Hepatocyte (in vitro differentiated cells): ENCODE measurements at regions not wholly inside any gene's neighbourhood (a gene's known extent, or its start where the extent isn't known, plus 50 kb on each side); places are given as distances from the start of the nearest gene placed in this dataset.
A peak's percentile ranks its signal among the peaks of the same experiment; 100 is the strongest.

Experiments
- DNase-seq: peaks from one replicate; pipeline ENCODE4 v3.0.0-alpha.2; 2016; ENCODE audit warnings: low spot score
- H2AFZ ChIP-seq: fragments of 200-600 bp; sonication (generic); 2 replicates; pipeline ENCODE4 v1.6.0; 2016; ENCODE audit warnings: antibody characterized with exemption, mild to moderate bottlenecking
- H3K27ac ChIP-seq: fragments of 200-600 bp; sonication (generic); 2 replicates; pipeline ENCODE4 v1.5.1; 2016; ENCODE audit warnings: mild to moderate bottlenecking
- H3K27me3 ChIP-seq: fragments of 200-600 bp; sonication (generic); 2 replicates; pipeline ENCODE4 v1.6.1; 2016
- H3K36me3 ChIP-seq: fragments of 200-600 bp; sonication (generic); replicated peaks from 2 replicates; pipeline ENCODE4 v1.5.1; 2016; ENCODE audit warnings: low read depth; ENCODE audit not compliant: insufficient read depth
- H3K4me1 ChIP-seq: fragments of 200-600 bp; sonication (generic); 2 replicates; pipeline ENCODE4 v1.5.1; 2016; ENCODE audit warnings: mild to moderate bottlenecking, moderate library complexity; ENCODE audit not compliant: insufficient read depth
- H3K4me2 ChIP-seq: fragments of 200-600 bp; sonication (generic); 2 replicates; pipeline ENCODE4 v1.6.0; 2016
- H3K4me3 ChIP-seq: fragments of 200-600 bp; sonication (generic); 2 replicates; pipeline ENCODE4 v1.5.1; 2016; ENCODE audit warnings: mild to moderate bottlenecking
- H3K79me2 ChIP-seq: fragments of 200-600 bp; sonication (generic); 2 replicates; pipeline ENCODE4 v1.6.0; 2017; ENCODE audit warnings: mild to moderate bottlenecking
- H3K9me2 ChIP-seq: fragments of 200-600 bp; sonication (generic); replicated peaks from 2 replicates; pipeline ENCODE4 v1.6.0; 2017; ENCODE audit warnings: mild to moderate bottlenecking; ENCODE audit not compliant: insufficient read depth
- H3K9me3 ChIP-seq: fragments of 200-600 bp; sonication (generic); 2 replicates; pipeline ENCODE4 v1.5.1; 2016; ENCODE audit warnings: low read depth, mild to moderate bottlenecking
- H4K20me1 ChIP-seq: fragments of 200-600 bp; sonication (generic); 2 replicates; pipeline ENCODE4 v1.6.0; 2016; ENCODE audit warnings: mild to moderate bottlenecking; ENCODE audit not compliant: insufficient read depth, poor library complexity, severe bottlenecking
- CTCF ChIP-seq: fragments of 200-600 bp; sonication (generic); IDR thresholded peaks from 2 replicates; pipeline ENCODE4 v1.5.1; 2016; ENCODE audit warnings: antibody characterized with exemption, mild to moderate bottlenecking; ENCODE audit not compliant: poor library complexity
- EZH2 ChIP-seq: fragments of 200-600 bp; sonication (generic); IDR thresholded peaks from 2 replicates; pipeline ENCODE4 v1.6.1; 2016; ENCODE audit warnings: antibody characterized with exemption, mild to moderate bottlenecking, borderline replicate concordance
- EZH2phosphoT487 ChIP-seq: fragments of 200-600 bp; sonication (generic); IDR thresholded peaks from one replicate; pipeline ENCODE4 v1.6.1; 2018; ENCODE audit warnings: antibody characterized with exemption, mild to moderate bottlenecking, low read depth, moderate library complexity; ENCODE audit not compliant: unreplicated experiment, severe bottlenecking
- WGBS: methylation state at CpG from one replicate; pipeline ENCODE4 v1.1.6; 2016; ENCODE audit warnings: low lambda C conversion rate; ENCODE audit errors: missing lambda C conversion rate; 5-methylcytosine and 5-hydroxymethylcytosine counted together

GRCh38 chr2:160955578-160955977, 204.7 kb upstream of the TANK start:
- Histone ChIP-seq H3K79me2 (no peaks in the 10 kb centered on the region), H3K9me3 (no peaks in the 10 kb centered on the region), H2AFZ (no peak overlapping the region), H3K4me1 (no peaks in the 10 kb centered on the region), H3K36me3 (no peaks in the 10 kb centered on the region), H3K27me3 (no peaks in the 10 kb centered on the region), H3K27ac (no peak overlapping the region), H3K4me3 (no peak overlapping the region), H3K9me2 (no peaks in the 10 kb centered on the region), H4K20me1 (no peaks in the 10 kb centered on the region), H3K4me2 (no peak overlapping the region)
- WGBS = 87% methylated on average over 1 of the region's 1 CpG
- no peak for DNase-seq
- TF ChIP-seq EZH2 (no peak), EZH2phosphoT487 (no peak), CTCF (no peak)

GRCh38 chr2:160956243-160956802, 203.9 kb upstream of the TANK start:
- Histone ChIP-seq H3K27ac (no peak overlapping the region), H3K9me2 (no peaks in the 10 kb centered on the region), H3K4me1 (no peaks in the 10 kb centered on the region), H4K20me1 (no peaks in the 10 kb centered on the region), H3K27me3 (no peaks in the 10 kb centered on the region), H3K4me2 (no peak overlapping the region), H3K36me3 (no peaks in the 10 kb centered on the region), H2AFZ (no peak overlapping the region), H3K4me3 (no peak overlapping the region), H3K79me2 (no peaks in the 10 kb centered on the region), H3K9me3 (no peaks in the 10 kb centered on the region)
- WGBS = 86% methylated on average over 6 of the region's 6 CpGs
- DNase-seq = no peak
- TF ChIP-seq EZH2phosphoT487 = no peak
- TF ChIP-seq EZH2 = no peak
- TF ChIP-seq CTCF = no peak

GRCh38 chr2:160963957-160964356, 196.3 kb upstream of the TANK start:
- Histone ChIP-seq H3K9me2 (no peaks in the 10 kb centered on the region), H3K4me1 (no peaks in the 10 kb centered on the region), H3K27me3 (no peaks in the 10 kb centered on the region), H3K4me2 (no peak overlapping the region), H3K4me3 (no peak overlapping the region), H3K36me3 (no peaks in the 10 kb centered on the region), H3K79me2 (no peaks in the 10 kb centered on the region), H4K20me1 (no peaks in the 10 kb centered on the region), H3K9me3 (no peaks in the 10 kb centered on the region), H3K27ac (no peak overlapping the region), H2AFZ (no peak overlapping the region)
- TF ChIP-seq EZH2phosphoT487 (no peak), EZH2 (no peak), CTCF (no peak)
- DNase-seq = no peak
- 63% methylated on average over 3 of the region's 3 CpGs for WGBS

- H3K9me2 ChIP-seq = no peaks in the 10 kb centered on the region
- H3K9me3 ChIP-seq = no peaks in the 10 kb centered on the region
- H3K4me3 ChIP-seq = no peak overlapping the region
- no peaks in the 10 kb centered on the region for H4K20me1 ChIP-seq
- H3K36me3 ChIP-seq = no peaks in the 10 kb centered on the region
- 69% methylated on average over 6 of the region's 6 CpGs for WGBS
- no peak overlapping the region for H3K4me2 ChIP-seq
- H3K79me2 ChIP-seq = no peaks in the 10 kb centered on the region
- TF ChIP-seq EZH2phosphoT487 (no peak), CTCF (no peak), EZH2 (no peak)
- H3K4me1 ChIP-seq = no peaks in the 10 kb centered on the region
- no peak for DNase-seq
- no peak overlapping the region for H3K27ac ChIP-seq
- no peaks in the 10 kb centered on the region for H3K27me3 ChIP-seq
- peak overlapping the region; percentile 6 for H2AFZ ChIP-seq
Observed at GRCh38 chr2:160967523-160967922, 192.7 kb upstream of the TANK start.
